B cell (primary cell): ENCODE measurements at regions not wholly inside any gene's neighbourhood (a gene's known extent, or its start where the extent isn't known, plus 50 kb on each side); places are given as distances from the start of the nearest gene placed in this dataset.

Experiments used
- ATAC-seq: fragments of 200-7000 bp; cut with Tn5 transposase; one replicate; pipeline ENCODE4 v1.10.0; 2021; ENCODE audit warnings: low read depth, mild to moderate bottlenecking, moderate number of reproducible peaks, moderate library complexity
- CTCF ChIA-PET: fragments of 350-600 bp; sonication (Branson Sonifier 250); formaldehyde crosslinking; loops from one replicate; lab custom pipeline; 2021; ENCODE audit warnings: antibody characterized with exemption, inconsistent platforms; lab: Charles Lee
- POLR2A ChIA-PET: fragments of 350-600 bp; sonication (Branson Sonifier 250); formaldehyde crosslinking; loops from one replicate; lab custom pipeline; 2021; ENCODE audit warnings: antibody characterized with exemption; lab: Charles Lee
- DNase-seq: peaks from one replicate; pipeline ENCODE4 v3.0.0; 2013
- H2AFZ ChIP-seq: 2 replicates; pipeline ENCODE4 v1.6.1; 2012; ENCODE audit warnings: mild to moderate bottlenecking, low read depth, low read length; ENCODE audit not compliant: insufficient read depth, poor library complexity, severe bottlenecking
- H3K27ac ChIP-seq, 2 donors: 1 replicate in 1 of 2; 2 replicates in 1 of 2; pipeline ENCODE4 v1.5.1; 2012 to 2013; ENCODE audit warnings: low read length in 2 of 2, mild to moderate bottlenecking in 2 of 2, moderate library complexity in 1 of 2
- H3K27me3 ChIP-seq, 4 experiments: fragments of 200-600 bp in 1 of 4; sonication (generic) in 1 of 4; replicated peaks in 1 of 4; 1 replicate in 2 of 4; 2 replicates in 2 of 4; pipeline versions ENCODE4 v1.6.1 to v1.7.0; 2013 to 2016; ENCODE audit warnings: low read length in 3 of 4, mild to moderate bottlenecking in 2 of 4, mixed read lengths in 1 of 4, moderate library complexity in 1 of 4; ENCODE audit not compliant: insufficient read depth in 4 of 4, control insufficient read depth in 3 of 4; ENCODE audit errors: control extremely low read depth in 1 of 4
- H3K36me3 ChIP-seq, 2 experiments: replicated peaks in 1 of 2; 1 replicate in 1 of 2; 2 replicates in 1 of 2; pipeline versions ENCODE4 v1.6.1 to v1.7.1; 2013; ENCODE audit warnings: low read length in 1 of 2; ENCODE audit not compliant: insufficient read depth in 2 of 2, control insufficient read depth in 1 of 2; ENCODE audit errors: control extremely low read depth in 1 of 2, extremely low read depth in 1 of 2
- H3K4me1 ChIP-seq, 2 donors: fragments of 200-600 bp in 1 of 2; sonication (generic) in 1 of 2; 1 replicate in 1 of 2; 2 replicates in 1 of 2; pipeline versions ENCODE4 v1.5.1 to v1.6.1; 2013 to 2017; ENCODE audit warnings: low read length in 2 of 2; ENCODE audit not compliant: control insufficient read depth in 2 of 2, insufficient read depth in 2 of 2
- H3K4me2 ChIP-seq: replicated peaks from 2 replicates; pipeline ENCODE3; 2012; ENCODE audit warnings: mild to moderate bottlenecking, low read depth, low read length; ENCODE audit not compliant: poor library complexity, severe bottlenecking
- H3K4me3 ChIP-seq, 5 experiments: fragments of 200-600 bp in 1 of 5; sonication (generic) in 1 of 5; 1 replicate in 3 of 5; 2 replicates in 2 of 5; pipeline versions ENCODE4 v1.5.1 to v1.7.0; 2011 to 2016; ENCODE audit warnings: low read length in 4 of 5, mild to moderate bottlenecking in 4 of 5, low read depth in 2 of 5, control low read depth in 1 of 5, moderate library complexity in 1 of 5; ENCODE audit not compliant: insufficient read depth in 1 of 5; ENCODE audit errors: control extremely low read depth in 1 of 5, extremely low read depth in 1 of 5
- H3K79me2 ChIP-seq: fragments of 200-600 bp; sonication (generic); one replicate; pipeline ENCODE4 v1.6.0; 2016; ENCODE audit warnings: low read length; ENCODE audit not compliant: control insufficient read depth, insufficient read depth
- H3K9ac ChIP-seq: fragments of 200-600 bp; sonication (generic); 2 replicates; pipeline ENCODE4 v1.6.1; 2017; ENCODE audit warnings: mild to moderate bottlenecking, low read length, moderate library complexity
- H3K9me3 ChIP-seq, 3 donors: one replicate each; pipeline versions ENCODE4 v1.6.1 to v1.7.1; 2013; ENCODE audit warnings: low read length in 2 of 3; ENCODE audit not compliant: control insufficient read depth in 2 of 3, insufficient read depth in 1 of 3; ENCODE audit errors: control extremely low read depth in 1 of 3
- H4K20me1 ChIP-seq: 2 replicates; pipeline ENCODE4 v1.6.0; 2012; ENCODE audit warnings: mild to moderate bottlenecking, low read length; ENCODE audit not compliant: insufficient read depth, control insufficient read depth, poor library complexity, severe bottlenecking
- H3K27ac Mint-ChIP-seq: one replicate; pipeline ENCODE4 v1.8.0; 2021; ENCODE audit warnings: mixed read lengths
- H3K27me3 Mint-ChIP-seq: one replicate; pipeline ENCODE4 v1.8.0; 2021; ENCODE audit warnings: mixed read lengths
- H3K4me1 Mint-ChIP-seq: one replicate; pipeline ENCODE4 v1.8.0; 2021; ENCODE audit warnings: mixed read lengths
- H3K4me3 Mint-ChIP-seq: one replicate; pipeline ENCODE4 v1.8.0; 2021; ENCODE audit warnings: mixed read lengths
- H3K9me3 Mint-ChIP-seq: one replicate; pipeline ENCODE4 v1.8.0; 2022; ENCODE audit warnings: mixed read lengths; ENCODE audit not compliant: insufficient read depth
- CTCF ChIP-seq: fragments of 200-600 bp; IDR thresholded peaks from one replicate; pipeline ENCODE4 v1.8.0; 2022; ENCODE audit warnings: antibody characterized with exemption, mild to moderate bottlenecking
- EZH2 ChIP-seq: IDR thresholded peaks from 2 replicates; pipeline ENCODE4 v1.6.1; 2012; ENCODE audit warnings: borderline replicate concordance, low read depth, mild to moderate bottlenecking, moderate library complexity, low read length; ENCODE audit not compliant: insufficient read depth, poor library complexity, severe bottlenecking
- WGBS: methylation state at CpG from one replicate; pipeline ENCODE4 v1.1.5; 2013; ENCODE audit warnings: missing lambda C conversion rate; ENCODE audit not compliant: insufficient coverage; 5-methylcytosine and 5-hydroxymethylcytosine counted together
- intact Hi-C: fragments of 100-400 bp; cut with micrococcal nuclease; formaldehyde crosslinking; loops from one replicate; pipeline ENCODE4 v1.10.0; 2022

GRCh38 chr13:68291595-68291994 is 1061.5 kb upstream of the PCDH9 start:
- CTCF ChIA-PET: no interaction called here
- H3K9ac ChIP-seq: no peak overlapping the region
- H3K9me3 Mint-ChIP-seq: peaks cover 2% of the 10 kb centered on the region
- no peaks in the 10 kb centered on the region for H3K4me1 Mint-ChIP-seq
- no peaks in the 10 kb centered on the region for H3K9me3 ChIP-seq
- H4K20me1 ChIP-seq: no peaks in the 10 kb centered on the region
- no peaks in the 10 kb centered on the region for H3K27me3 Mint-ChIP-seq
- no peak for ATAC-seq
- no peak for DNase-seq
- 80% methylated on average over 2 of the region's 4 CpGs for WGBS
- TF ChIP-seq EZH2 (no peak), CTCF (no peak)
- no peaks in the 10 kb centered on the region for H3K27me3 ChIP-seq
- no peaks in the 10 kb centered on the region for H3K36me3 ChIP-seq
- H3K4me1 ChIP-seq: no peaks in the 10 kb centered on the region
- no peak overlapping the region for H2AFZ ChIP-seq
- intact Hi-C loops: no loop called here
- H3K27ac ChIP-seq: no peak overlapping the region
- no peak overlapping the region for H3K4me3 Mint-ChIP-seq
- H3K4me2 ChIP-seq: no peak overlapping the region
- no peaks in the 10 kb centered on the region for H3K79me2 ChIP-seq
- H3K4me3 ChIP-seq: no peak overlapping the region
- H3K27ac Mint-ChIP-seq: no peak overlapping the region
- POLR2A ChIA-PET: no interaction called here

GRCh38 chr13:68275758-68276157 is 1045.6 kb upstream of the PCDH9 start:
- peaks cover 13% of the 10 kb centered on the region for H3K9me3 Mint-ChIP-seq

More at GRCh38 chr13:68275758-68276157, 1045.6 kb upstream of the PCDH9 start:
- Histone ChIP-seq H3K79me2 (no peaks in the 10 kb centered on the region), H3K27me3 (no peaks in the 10 kb centered on the region), H3K9me3 (peaks cover 4 to 7% (median 6%) of the 10 kb centered on the region in 3 donors), H3K9ac (no peak overlapping the region), H4K20me1 (no peaks in the 10 kb centered on the region), H3K4me1 (no peaks in the 10 kb centered on the region), H2AFZ (no peak overlapping the region), H3K27ac (no peak overlapping the region), H3K4me2 (no peak overlapping the region), H3K36me3 (no peaks in the 10 kb centered on the region), H3K4me3 (no peak overlapping the region)
- POLR2A ChIA-PET: no interaction called here
- Mint-ChIP-seq H3K27ac (no peak overlapping the region), H3K4me1 (no peaks in the 10 kb centered on the region), H3K27me3 (no peaks in the 10 kb centered on the region), H3K4me3 (no peak overlapping the region)
- no CpG with 5 or more reads among the region's 1 CpG for WGBS
- DNase-seq: no peak
- CTCF ChIA-PET: no interaction called here
- no peak for ATAC-seq
- intact Hi-C loops: no loop called here
- no peak for TF ChIP-seq EZH2
- no peak for TF ChIP-seq CTCF
